ENCODE measurements at regions not wholly inside any gene's neighbourhood (a gene's known extent, or its start where the extent isn't known, plus 50 kb on each side); places are given as distances from the start of the nearest gene placed in this dataset.

- DNase-seq (ENCODE audit: low read depth, low spot score): no peak
Measured at GRCh38 chr7:130910949-130911944, 177.2 kb upstream of the KLF14 start.

GRCh38 chr7:130912082-130912861 lies 178.3 kb upstream of the KLF14 start:
- DNase-seq (ENCODE audit: low read depth, low spot score): no peak

GRCh38 chr7:130912862-130913638 lies 179.0 kb upstream of the KLF14 start:
- peak; percentile 69 for DNase-seq (ENCODE audit: low read depth, low spot score)

- DNase-seq (ENCODE audit: low read depth, low spot score): no peak
Measured at GRCh38 chr7:130913639-130914553, 179.9 kb upstream of the KLF14 start.

GRCh38 chr7:130914554-130915294 lies 180.7 kb upstream of the KLF14 start:
- no peak for DNase-seq (ENCODE audit: low read depth, low spot score)

GRCh38 chr7:130917669-130918128 lies 183.7 kb upstream of the KLF14 start:
- no peak for DNase-seq (ENCODE audit: low read depth, low spot score)

GRCh38 chr7:130918129-130919052 lies 184.4 kb upstream of the KLF14 start:
- DNase-seq (ENCODE audit: low read depth, low spot score): no peak

- DNase-seq (ENCODE audit: low read depth, low spot score): no peak
Measured at GRCh38 chr7:130919316-130920103, 185.5 kb upstream of the KLF14 start.

- DNase-seq (ENCODE audit: low read depth, low spot score): no peak
Measured at GRCh38 chr7:130920122-130920521, 186.1 kb upstream of the KLF14 start.

GRCh38 chr7:130921391-130922180 lies 187.6 kb upstream of the KLF14 start:
- no peak for DNase-seq (ENCODE audit: low read depth, low spot score)

- no peak for DNase-seq (ENCODE audit: low read depth, low spot score)
Measured at GRCh38 chr7:130922206-130923112, 188.5 kb upstream of the KLF14 start.

- DNase-seq (ENCODE audit: low read depth, low spot score): no peak
Measured at GRCh38 chr7:130923365-130923764, 189.4 kb upstream of the KLF14 start.

GRCh38 chr7:130923930-130924329 lies 189.9 kb upstream of the KLF14 start:
- no peak for DNase-seq (ENCODE audit: low read depth, low spot score)

GRCh38 chr7:130925136-130925794 lies 191.3 kb upstream of the KLF14 start:
- no peak for DNase-seq (ENCODE audit: low read depth, low spot score)

- no peak for DNase-seq (ENCODE audit: low read depth, low spot score)
Measured at GRCh38 chr7:130926001-130926691, 192.1 kb upstream of the KLF14 start.

All from activated CD4-positive, CD25-positive, alpha-beta regulatory T cell treated with anti-CD3 and anti-CD28 coated beads, Interleukin-2, amount 50 U/mL, for 16 hours (primary cell).